HG02763 (cell line): ENCODE measurements at regions not wholly inside any gene's neighbourhood (a gene's known extent, or its start where the extent isn't known, plus 50 kb on each side); places are given as distances from the start of the nearest gene placed in this dataset.
"Not testable (repeated sequence)": the region's sequence is repeated elsewhere in the genome, so short reads cannot be mapped to it uniquely, and the experiment has no call there.

Source experiments
- ATAC-seq: cut with Tn5 transposase; IDR thresholded peaks from one replicate; pipeline ENCODE4 v1.9.1; 2021; ENCODE audit warnings: mild to moderate bottlenecking, moderate library complexity; ENCODE audit not compliant: unreplicated experiment

DNA sequence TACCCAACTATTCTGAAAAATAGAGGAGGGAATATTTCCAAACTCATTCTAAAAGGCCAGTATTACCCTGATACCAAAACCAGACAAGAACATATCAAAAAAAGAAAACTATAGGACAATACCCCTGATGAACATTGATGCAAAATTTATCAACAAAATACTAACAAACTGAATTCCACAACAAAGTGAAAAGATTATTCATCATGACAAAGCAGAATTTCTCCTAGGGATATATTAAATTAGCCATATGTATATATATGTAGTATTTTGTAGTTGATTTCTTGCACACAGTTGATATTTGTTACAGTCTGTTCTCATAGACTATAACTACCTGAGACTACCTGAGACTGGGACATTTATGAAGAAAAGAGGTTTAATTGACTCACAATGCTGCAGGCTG is 495.0 kb upstream of the SPRY2 start:
- ATAC-seq = no peak

DNA sequence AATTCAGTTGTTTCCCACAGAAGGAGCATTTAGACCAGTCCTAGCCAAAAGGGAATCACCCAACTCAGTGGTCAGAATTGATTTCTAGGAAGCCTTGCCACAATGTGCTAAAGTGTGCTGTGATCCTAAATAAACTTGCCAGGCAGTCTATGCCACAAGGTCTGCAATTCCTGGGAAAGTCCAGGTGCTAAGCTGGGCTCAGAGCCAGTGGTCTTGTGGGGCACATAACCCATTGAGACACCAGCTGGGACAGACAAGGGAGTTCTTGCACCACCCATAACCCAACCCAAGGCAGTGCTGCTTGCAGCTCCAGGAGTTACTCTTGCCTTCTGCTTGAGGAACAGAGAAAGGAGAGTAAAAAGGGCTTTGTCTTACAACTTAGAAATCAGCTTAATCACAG is 489.5 kb upstream of the SPRY2 start:
- no peak for ATAC-seq

DNA sequence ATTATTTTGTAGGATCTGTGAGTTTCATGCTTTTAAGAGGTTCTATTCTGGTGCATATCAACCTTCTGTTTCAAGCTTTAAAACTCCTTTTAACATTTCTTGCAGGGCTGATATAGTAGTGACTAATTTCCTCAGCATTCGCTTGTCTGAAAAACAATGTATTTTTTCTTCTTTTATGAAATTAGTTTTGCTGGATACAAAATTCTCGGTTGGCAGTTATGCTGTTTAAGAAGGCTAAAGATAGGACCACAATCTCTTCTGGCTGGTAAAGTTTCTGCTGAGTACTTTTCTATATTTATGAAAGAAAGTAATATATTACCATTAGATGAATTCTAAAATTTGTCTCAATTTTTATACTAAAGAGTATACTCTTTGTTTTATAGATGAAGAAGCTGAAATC is 487.8 kb upstream of the SPRY2 start:
- no peak for ATAC-seq

DNA sequence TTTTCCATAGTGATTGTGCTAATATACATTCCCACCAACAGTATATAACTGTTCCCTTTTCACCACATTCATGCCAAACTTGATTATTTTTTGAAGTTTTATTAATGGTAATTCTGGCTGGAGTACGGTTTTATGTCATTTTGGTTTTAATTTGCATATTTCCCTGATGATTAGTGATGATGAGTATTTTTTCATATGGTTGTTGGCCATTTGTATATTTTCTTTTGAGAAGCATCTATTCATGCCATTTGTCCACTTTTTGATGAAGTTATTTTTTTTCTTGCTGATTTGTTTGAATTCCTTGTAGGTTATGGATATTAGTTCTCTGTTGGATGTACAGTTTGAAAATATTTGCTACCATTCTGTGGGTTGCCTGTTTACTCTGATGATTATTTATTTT is 484.4 kb upstream of the SPRY2 start:
- no peak for ATAC-seq

DNA sequence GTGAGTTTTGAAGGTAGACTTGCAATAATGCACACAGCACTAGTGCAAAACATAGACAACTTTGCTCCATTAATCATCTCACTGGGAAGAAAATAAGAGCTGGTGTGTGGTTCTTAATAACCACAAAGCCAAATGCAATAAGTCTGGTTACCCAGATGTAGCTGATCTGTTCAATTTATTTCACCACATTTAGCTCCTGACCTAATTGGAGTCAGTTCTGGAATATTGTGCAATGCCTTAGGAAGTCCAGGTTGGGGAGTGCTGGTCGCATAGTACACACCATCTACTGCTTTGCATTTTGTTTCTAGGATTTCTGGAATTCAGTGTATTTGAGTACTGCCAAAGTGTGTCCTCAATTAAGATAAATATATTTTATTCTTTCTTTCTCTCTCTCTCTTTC is 483.3 kb upstream of the SPRY2 start:
- ATAC-seq = no peak

DNA sequence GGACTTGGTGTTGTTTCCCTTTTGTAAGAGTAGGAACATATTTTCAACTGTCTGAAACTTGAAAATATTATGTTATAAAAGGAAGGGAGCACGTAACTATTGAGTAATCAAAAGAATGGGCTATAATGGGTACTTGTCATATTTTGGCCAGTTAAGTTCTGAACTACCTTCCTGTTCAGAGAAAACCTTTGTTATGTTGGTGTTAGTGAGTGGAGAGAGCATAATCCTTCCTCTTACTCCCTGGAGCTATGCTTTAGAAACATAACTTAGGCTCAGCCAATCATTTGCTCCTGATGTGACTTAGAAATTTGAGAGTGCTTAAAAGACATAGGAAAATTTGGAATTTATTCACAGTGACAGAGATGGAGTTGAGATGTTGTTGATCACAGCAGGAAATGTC is 482.5 kb upstream of the SPRY2 start:
- ATAC-seq = no peak

DNA sequence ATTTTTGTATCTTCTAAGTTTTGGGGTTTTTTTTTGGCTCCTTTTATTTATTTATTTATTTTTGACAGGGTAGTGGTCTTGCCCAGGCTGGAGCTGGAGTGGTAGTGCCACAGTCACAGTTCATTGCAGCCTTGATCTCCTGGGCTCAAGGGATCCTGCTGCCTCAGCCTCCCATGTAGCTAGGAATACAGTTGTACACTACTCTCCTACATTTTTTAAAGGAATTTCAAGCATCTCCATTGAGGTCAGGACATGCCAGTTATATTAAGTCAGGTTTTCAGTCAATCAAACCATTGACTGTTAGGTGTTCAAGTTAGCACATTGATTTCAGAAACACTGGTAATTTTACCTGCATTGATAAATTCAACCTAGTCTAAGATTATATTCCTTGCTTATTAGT is 480.5 kb upstream of the SPRY2 start:
- ATAC-seq = no peak

DNA sequence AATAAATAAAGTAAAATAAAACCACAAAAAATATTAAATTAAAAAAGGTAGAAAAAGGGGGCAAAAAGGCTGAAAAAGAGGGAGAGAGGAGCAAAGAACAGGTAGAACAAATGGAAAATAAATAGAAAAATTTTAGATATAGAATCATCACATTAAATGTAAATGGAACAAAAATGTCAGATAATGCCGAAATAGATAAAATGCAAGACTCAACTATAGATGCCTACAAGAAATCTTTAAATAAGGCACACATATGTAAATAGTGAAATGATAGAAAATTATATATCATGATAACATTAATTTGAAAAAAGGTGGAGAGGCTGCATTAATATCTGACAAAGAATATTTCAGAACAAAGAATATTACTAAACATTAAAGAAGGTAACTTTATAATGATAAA is 477.1 kb upstream of the SPRY2 start:
- ATAC-seq = no peak

DNA sequence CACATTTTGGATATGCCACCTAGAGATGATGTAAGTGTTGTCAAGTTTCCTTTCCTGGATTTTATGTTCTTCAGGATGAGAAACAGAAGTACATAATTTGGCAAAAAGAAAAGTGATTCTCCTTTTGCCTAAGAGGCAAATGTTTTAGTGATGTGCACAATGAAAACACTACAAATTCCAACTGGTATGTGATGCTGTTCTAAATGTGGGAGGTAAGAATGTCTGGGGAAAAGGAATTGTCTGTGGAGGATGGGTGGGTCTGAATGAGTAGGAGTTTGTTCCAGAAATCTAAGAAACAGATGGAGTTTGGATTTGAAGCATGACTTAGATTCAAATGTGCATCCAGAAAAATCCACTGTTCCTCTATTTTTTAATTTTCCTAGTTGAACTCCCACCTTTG is 473.6 kb upstream of the SPRY2 start:
- ATAC-seq = no peak

DNA sequence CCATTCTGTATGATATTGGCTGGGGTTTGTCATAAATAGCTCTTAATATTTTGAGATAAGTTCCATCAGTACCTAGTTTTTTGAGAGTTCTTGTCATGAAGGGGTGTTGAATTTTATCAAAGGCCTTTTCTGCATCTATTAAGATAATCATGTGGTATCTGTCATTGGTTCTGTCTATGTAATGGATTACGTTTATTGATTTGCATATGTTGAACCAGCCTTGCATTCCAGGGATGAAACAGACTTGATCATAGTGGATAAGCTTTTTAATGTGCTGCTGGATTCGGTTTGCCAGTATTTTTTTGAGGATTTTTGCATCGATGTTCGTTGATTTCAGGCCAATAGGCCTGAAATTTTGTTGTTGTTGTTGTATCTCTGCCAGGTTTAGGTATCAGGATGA is 469.4 kb upstream of the SPRY2 start:
- not testable (repeated sequence) for ATAC-seq

DNA sequence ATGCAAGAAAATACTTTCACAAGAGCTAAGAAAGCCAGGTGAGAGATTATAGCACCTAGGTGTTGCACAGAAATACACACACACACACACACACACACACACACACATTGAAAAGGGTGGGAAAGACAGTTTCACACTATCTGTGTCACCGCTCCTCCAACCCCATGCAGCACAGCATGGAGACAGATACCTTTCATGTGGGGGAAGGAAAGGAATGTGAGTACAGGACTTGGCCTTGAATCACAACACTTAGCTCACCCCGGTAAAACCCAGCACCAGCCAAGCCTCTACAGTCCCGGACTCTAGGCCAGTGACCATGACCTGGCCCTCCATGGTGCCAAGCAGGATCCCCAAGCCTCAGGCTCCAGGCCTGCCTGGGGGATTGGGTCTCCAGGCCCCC is 462.0 kb upstream of the SPRY2 start:
- no peak for ATAC-seq

DNA sequence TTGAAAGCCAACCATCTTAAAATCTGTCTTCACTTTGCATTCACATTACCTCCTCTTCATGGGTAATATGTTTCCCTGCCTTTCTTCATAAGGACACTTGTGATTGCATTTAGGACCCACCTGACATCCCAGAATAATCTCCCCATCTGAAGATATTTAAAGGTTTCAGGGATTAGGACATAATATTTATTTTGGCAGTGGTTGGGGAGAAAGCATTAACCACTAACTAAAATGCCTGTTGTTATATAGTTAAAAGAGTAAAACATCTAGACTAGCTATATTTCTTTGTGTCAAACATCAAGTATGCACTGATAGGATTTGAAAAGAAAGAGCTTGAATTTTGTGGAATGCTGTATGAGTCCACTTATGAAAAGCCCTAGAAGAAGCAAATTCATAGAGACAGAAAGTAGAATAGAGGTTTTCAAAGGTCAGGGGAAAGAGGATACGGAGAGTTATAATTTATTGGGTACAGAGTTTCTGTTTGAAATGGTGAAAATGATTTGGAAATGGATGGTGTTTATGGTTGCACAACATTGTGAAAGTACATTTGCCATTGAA is 457.7 kb upstream of the SPRY2 start:
- ATAC-seq = no peak

DNA sequence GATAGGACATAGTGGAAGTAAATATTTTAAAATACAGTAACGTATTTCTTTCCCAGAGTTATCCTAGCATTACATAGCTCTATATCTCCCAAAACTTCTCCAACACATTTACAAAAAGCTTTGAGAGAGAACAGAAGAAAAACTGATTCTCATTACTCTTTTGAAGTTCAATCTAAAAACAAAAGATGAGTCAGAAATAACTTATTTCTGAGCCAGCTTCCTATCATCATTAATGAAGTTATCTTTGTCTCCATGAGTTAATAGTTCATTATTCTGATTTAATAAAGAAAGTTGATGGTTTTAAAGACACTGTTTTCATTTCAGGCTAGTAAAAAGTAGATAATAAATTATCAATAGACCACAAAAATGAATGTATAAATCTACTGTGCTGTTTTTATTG is 446.7 kb upstream of the SPRY2 start:
- no peak for ATAC-seq

DNA sequence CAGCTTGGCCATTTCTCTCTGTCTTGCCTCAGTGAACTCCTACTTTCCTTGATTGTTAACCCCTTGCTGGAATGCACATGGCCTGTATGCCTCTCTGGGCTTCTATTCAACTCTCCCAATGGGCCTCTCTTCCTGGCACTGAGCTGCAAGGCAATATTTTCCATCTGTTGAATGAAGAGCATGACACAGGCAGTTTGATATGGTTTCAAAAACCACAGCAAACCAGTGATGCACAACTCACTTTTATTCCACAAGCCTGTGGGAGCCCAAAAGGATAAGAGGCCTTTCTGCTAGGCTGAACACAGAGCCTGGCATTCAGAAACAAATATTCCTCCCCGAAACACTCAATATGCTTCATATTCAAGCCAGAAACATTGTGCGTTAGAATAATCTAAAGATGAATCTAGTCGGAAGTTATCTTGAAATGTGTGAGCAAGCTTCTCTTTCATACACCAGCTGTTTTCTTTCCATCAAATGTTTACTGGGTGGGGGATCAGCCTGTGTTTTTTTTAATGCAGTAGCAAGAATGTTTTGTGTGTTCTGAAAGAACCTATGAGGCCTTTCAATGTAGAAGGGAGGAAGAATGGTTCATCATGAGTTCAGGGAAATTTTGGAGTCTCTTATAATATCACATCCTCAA is 443.1 kb upstream of the SPRY2 start:
- ATAC-seq = no peak

DNA sequence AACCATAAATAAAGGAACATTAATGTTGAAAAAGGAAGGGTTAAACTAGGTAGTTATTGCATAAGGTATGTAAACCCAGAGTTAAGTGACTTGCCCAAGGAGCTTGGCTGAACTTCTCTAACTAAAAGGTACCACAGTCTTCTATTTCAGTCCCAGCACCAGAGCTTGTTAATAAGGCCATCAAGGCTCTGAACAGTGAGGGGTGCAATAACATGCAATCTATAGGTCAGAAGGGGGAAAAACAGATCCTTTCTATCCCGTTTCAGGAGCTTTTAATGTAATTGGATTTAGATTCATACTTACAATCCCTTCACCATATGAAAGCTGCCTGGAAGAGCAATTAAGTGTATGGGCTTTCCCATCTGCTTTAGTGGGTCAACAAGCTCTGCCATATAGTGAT is 441.5 kb upstream of the SPRY2 start:
- ATAC-seq = no peak

DNA sequence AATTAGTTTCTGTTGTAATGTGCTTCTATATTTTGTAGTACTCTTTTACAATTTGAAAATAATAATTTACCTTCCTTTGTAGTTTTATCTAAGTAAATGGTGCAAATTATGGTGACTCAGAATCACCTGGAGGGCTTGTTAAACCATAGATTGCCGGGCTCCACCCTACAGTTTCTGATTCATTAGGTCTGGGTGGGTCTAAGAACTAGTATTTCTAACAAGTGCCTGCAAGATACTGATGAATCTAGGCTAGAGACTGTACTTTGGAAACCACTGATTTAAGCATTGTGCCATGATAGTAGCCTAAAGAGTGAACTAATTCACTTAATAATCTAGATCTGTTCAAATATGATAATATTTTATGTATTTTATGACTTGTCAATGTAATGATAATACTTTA is 437.4 kb upstream of the SPRY2 start:
- no peak for ATAC-seq

DNA sequence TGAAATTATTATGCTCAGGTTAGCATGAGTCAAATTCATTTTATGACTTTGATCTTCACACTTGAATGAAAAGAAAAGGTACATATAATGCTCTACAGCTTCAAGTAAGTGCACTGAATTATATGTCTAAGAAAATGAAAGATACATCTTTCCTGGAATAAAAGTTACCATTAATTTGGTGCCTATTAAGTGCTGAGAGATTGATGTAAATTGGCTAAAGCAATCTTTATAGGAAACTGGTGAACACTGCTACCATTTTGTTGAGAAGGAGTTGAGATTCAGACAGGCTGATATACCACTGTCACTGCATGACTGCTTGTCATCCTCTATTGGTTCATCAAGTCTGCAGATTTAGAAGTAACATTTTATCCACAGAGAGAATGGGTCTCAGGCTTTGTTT is 416.8 kb upstream of the SPRY2 start:
- ATAC-seq = no peak

DNA sequence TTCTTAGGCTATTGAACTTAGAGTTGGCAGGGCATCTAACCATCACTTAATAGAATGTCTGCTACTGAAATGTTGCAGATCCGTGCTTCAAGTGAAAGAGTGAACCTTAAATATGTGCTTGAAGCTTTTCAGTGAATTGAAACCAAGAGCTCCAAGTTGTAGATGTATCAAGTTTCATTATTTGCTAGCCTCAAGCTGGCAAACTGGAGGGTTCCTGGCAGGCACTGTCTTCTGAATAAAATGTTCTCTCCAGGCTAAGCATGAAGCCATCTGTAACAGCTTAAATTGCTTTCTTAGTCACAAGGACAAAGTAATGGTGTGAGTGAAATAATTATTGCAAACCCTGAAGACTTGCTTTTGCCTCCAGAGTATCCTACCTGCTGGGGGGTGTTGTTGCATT is 415.0 kb upstream of the SPRY2 start:
- no peak for ATAC-seq

DNA sequence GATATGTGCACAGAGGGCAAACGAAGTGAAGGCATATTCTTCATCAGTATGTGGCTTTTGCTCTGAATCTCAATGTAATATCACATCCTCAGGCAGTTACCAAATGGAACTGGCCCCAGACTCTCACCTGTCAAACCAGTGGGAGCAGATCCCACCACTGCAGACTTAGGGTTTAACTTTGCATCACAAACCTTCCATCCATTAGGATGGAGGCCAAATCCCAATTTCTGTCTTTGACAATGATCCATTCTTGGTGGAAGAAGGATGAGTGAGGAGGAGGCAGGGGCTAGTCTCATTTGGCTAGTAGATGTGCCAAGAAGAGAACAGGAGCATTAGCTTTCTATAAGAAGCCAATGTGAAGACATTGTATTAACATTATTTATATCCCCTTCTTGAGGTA is 413.5 kb upstream of the SPRY2 start:
- no peak for ATAC-seq

DNA sequence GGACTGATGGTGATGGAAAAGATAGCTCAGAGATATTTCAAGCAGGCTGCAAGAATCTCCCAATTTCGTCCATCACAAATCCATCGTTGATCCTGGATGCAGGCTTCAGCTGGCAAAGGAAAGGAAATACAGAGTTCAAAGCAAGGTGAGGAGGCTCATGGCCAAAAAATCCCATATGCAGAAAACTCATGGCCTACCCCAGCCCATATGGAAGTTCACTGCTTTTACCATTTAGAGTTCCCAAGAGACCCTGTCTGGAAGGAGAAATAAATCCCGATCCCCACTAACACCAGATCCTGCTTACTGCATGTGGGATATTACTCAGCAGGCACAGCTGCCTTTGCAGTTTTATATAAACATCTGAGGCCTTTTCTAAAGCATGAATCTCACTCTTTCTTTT is 412.9 kb upstream of the SPRY2 start:
- ATAC-seq = no peak

DNA sequence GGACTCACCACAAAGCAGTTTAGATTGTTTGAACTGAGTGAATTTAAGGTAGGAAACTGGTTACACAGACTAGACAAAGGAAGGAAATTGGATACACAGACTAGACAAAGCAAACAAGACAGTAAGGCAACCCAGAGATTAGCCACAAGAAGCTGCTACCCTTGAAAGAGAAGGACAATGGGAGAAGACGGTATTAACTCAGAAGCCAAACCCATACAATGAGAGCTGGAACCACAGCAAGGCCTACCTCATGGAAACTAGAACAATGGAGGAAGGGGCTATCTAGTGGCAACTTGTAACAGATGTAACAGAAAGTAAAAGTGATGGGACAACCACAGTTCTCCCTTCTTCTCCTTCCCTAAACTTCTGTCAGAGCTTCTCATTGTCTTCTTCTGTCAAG is 410.9 kb upstream of the SPRY2 start:
- no peak for ATAC-seq

DNA sequence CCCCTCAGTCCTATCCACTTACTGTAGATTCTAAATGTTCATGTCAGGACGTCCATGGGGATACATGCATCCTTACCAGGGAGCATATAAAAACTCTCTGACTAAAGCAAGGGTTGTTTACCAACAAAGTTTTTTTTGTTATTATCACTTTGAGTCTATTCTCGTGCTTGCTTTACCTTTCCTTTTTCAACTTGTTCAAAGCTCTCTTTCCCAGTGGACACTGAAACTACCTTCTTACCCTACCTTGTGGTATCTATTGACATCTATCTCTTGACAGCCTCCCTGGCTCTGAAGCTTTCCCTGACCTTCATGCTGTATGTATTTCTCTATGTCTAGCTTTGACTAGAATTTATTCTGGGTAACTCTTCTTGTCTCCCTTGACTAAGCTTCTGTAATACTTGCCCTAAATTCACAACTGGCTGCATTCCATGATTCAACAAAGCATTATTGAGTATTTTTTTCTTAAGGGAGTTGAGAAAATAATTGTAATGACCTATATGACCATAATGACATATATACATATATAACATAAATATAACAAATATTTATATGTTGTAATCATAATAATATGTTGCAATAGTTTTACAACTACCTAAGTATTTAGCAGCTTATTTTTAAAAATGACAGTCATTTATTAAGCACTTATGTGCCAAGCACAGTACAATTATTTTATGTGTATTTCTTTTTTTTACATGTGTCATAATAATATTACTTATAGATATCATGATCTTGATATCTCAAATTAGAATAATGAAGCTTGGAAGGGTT is 403.4 kb upstream of the SPRY2 start:
- no peak for ATAC-seq

DNA sequence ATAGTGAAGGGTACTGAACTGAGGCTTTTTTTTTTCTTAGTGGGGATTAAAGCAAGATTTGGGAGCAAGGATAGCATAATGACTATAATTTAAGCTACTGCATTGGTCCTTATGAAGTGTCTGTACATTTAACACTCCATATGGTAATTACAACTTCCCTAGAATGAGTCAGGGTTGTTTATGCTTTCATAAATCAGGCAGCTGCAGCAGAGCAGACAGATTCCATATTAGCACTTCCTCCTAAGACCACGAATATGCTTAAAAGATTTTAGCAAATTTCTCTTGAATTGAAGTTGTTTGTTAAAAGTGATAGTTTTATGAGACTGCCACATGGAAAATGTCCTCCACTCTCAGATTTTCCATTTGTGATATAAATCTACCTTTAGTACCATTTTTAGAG is 401.1 kb upstream of the SPRY2 start:
- no peak for ATAC-seq
